Esophagus muscularis mucosa (tissue), 4 donors: ENCODE measurements at regions not wholly inside any gene's neighbourhood (a gene's known extent, or its start where the extent isn't known, plus 50 kb on each side); places are given as distances from the start of the nearest gene placed in this dataset.

Source experiments
- EP300 ChIP-seq: sonication (generic); formaldehyde crosslinking; IDR thresholded peaks from one replicate; pipeline ENCODE4 v1.6.1; 2017; ENCODE audit warnings: antibody characterized with exemption
- POLR2A ChIP-seq: fragments of 450-650 bp; IDR thresholded peaks from one replicate; pipeline ENCODE4 v1.6.1; 2017; ENCODE audit warnings: antibody characterized with exemption, moderate library complexity, mild to moderate bottlenecking, low read depth
- POLR2AphosphoS5 ChIP-seq, 2 donors: sonication (generic); formaldehyde crosslinking; IDR thresholded peaks; one replicate each; pipeline ENCODE4 v1.6.1; 2017; ENCODE audit warnings: antibody characterized with exemption in 2 of 2
- TF ChIP-seq, protein P1 (sequence below), 3 experiments: fragments of 200-600 bp in 2 of 3; fragments of 450-650 bp in 1 of 3; sonication (generic) in 2 of 3; IDR thresholded peaks; one replicate each; pipeline ENCODE4 v1.5.1; 2017 to 2019; ENCODE audit warnings: antibody characterized with exemption in 3 of 3, mild to moderate bottlenecking in 2 of 3, moderate library complexity in 1 of 3

DNA sequence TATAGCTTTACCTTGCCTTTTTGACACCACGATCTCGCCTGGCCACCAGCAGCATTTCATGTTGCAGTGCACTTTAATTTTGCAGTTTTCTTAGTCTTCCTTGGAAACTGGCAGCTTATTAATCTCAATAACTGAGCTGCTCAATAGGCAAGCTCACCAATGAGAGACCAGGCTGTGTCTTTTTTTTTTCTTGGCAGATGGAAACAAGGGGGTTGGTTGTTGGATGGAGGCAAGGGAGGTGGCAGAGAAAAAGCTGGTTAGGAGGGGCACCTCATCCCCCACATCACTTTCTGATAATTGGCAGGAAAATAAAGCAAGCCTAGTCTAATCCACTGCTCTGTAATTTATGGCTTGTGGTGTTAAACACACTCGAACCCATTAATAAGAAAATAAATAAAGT, 324.5 kb upstream of the WWC1 start:
- TF ChIP-seq EP300 (no peak), POLR2A (no peak), POLR2AphosphoS5 (IDR thresholded peaks at IDR 0.05) (no peak)
- TF ChIP-seq, protein P1, sequence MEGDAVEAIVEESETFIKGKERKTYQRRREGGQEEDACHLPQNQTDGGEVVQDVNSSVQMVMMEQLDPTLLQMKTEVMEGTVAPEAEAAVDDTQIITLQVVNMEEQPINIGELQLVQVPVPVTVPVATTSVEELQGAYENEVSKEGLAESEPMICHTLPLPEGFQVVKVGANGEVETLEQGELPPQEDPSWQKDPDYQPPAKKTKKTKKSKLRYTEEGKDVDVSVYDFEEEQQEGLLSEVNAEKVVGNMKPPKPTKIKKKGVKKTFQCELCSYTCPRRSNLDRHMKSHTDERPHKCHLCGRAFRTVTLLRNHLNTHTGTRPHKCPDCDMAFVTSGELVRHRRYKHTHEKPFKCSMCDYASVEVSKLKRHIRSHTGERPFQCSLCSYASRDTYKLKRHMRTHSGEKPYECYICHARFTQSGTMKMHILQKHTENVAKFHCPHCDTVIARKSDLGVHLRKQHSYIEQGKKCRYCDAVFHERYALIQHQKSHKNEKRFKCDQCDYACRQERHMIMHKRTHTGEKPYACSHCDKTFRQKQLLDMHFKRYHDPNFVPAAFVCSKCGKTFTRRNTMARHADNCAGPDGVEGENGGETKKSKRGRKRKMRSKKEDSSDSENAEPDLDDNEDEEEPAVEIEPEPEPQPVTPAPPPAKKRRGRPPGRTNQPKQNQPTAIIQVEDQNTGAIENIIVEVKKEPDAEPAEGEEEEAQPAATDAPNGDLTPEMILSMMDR (IDR thresholded peaks at IDR 0.05): no peak
